Activated CD4-positive, alpha-beta T cell treated with anti-CD3 and anti-CD28 coated beads, Interleukin-2, amount 50 U/mL, for 16 hours (primary cell): ENCODE measurements at regions not wholly inside any gene's neighbourhood (a gene's known extent, or its start where the extent isn't known, plus 50 kb on each side); places are given as distances from the start of the nearest gene placed in this dataset.
"Not testable (repeated sequence)": the region's sequence is repeated elsewhere in the genome, so short reads cannot be mapped to it uniquely, and the experiment has no call there.

Experiments
- DNase-seq: peaks from one replicate; pipeline ENCODE4 v3.0.0-alpha.2; 2020

- DNase-seq = not testable (repeated sequence)
Observed at GRCh38 chr13:40054422-40054821, 399.0 kb downstream of the COG6 start.

- no peak for DNase-seq
Observed at GRCh38 chr13:40056898-40057619, 401.6 kb downstream of the COG6 start.

GRCh38 chr13:40058757-40059236 is 403.3 kb downstream of the COG6 start:
- peak; percentile 36 for DNase-seq

GRCh38 chr13:40059540-40060232 is 404.2 kb downstream of the COG6 start:
- DNase-seq = peak; percentile 10

GRCh38 chr13:40060296-40061007 is 405.0 kb downstream of the COG6 start:
- DNase-seq = peak; percentile 14

GRCh38 chr13:40061466-40062450 is 406.3 kb downstream of the COG6 start:
- DNase-seq = no peak

GRCh38 chr13:40063278-40063698 is 407.8 kb downstream of the COG6 start:
- DNase-seq = no peak

- DNase-seq = no peak
Observed at GRCh38 chr13:40063703-40064102, 408.2 kb downstream of the COG6 start.

- DNase-seq = no peak
Observed at GRCh38 chr13:40064154-40065097, 409.0 kb downstream of the COG6 start.

- peak; percentile 68 for DNase-seq
Observed at GRCh38 chr13:40069173-40070044, 413.9 kb downstream of the COG6 start.

- DNase-seq = no peak
Observed at GRCh38 chr13:40070357-40070756, 414.9 kb downstream of the COG6 start.

- no peak for DNase-seq
Observed at GRCh38 chr13:40072663-40073120, 417.2 kb downstream of the COG6 start.

- no peak for DNase-seq
Observed at GRCh38 chr13:40074338-40074737, 418.9 kb downstream of the COG6 start.

- no peak for DNase-seq
Observed at GRCh38 chr13:40075281-40075680, 419.8 kb downstream of the COG6 start.

- DNase-seq = no peak
Observed at GRCh38 chr13:40076765-40077362, 421.4 kb downstream of the COG6 start.

GRCh38 chr13:40077396-40078027 is 422.1 kb downstream of the COG6 start:
- DNase-seq = no peak

GRCh38 chr13:40079721-40080120 is 424.3 kb downstream of the COG6 start:
- DNase-seq = no peak

- DNase-seq = no peak
Observed at GRCh38 chr13:40080676-40081075, 425.2 kb downstream of the COG6 start.

GRCh38 chr13:40082639-40083038 is 427.2 kb downstream of the COG6 start:
- DNase-seq = no peak
